Stomach (tissue), 8 donors: ENCODE measurements at regions not wholly inside any gene's neighbourhood (a gene's known extent, or its start where the extent isn't known, plus 50 kb on each side); places are given as distances from the start of the nearest gene placed in this dataset.
"Not testable (repeated sequence)": the region's sequence is repeated elsewhere in the genome, so short reads cannot be mapped to it uniquely, and the experiment has no call there.

Experiments
- DNase-seq, 2 donors: peaks; one replicate each; pipeline versions ENCODE4 v3.0.0 to v3.0.0-alpha.2; 2013 to 2019
- H3K27ac ChIP-seq, 5 donors: fragments of 200-600 bp in 4 of 5; sonication (generic) in 4 of 5; one replicate each; pipeline ENCODE4 v1.5.1; 2013 to 2019; ENCODE audit warnings: mild to moderate bottlenecking in 1 of 5, moderate library complexity in 1 of 5
- H3K27me3 ChIP-seq, 3 donors: fragments of 200-600 bp; sonication (generic); one replicate each; pipeline ENCODE4 v1.5.1; 2017 to 2019; ENCODE audit warnings: mixed run types in 1 of 3
- H3K36me3 ChIP-seq, 4 donors: fragments of 200-600 bp; sonication (generic); 1 replicate in 3 of 4; 2 replicates in 1 of 4; pipeline ENCODE4 v1.5.1; 2016 to 2019
- H3K4me1 ChIP-seq, 4 donors: fragments of 200-600 bp; sonication (generic); one replicate each; pipeline ENCODE4 v1.5.1; 2016 to 2019
- H3K4me3 ChIP-seq, 4 donors: fragments of 200-600 bp; sonication (generic) in 3 of 4; one replicate each; pipeline ENCODE4 v1.5.1; 2016 to 2019; ENCODE audit warnings: mild to moderate bottlenecking in 1 of 4
- H3K9me3 ChIP-seq, 4 donors: fragments of 200-600 bp; sonication (generic); one replicate each; pipeline ENCODE4 v1.5.1; 2016 to 2019
- CTCF ChIP-seq, 7 experiments: fragments of 450-650 bp in 4 of 7; fragments of 200-600 bp in 3 of 7; sonication (generic) in 3 of 7; IDR thresholded peaks; one replicate each; pipeline ENCODE4 v1.5.1; 2016 to 2019; ENCODE audit warnings: antibody characterized with exemption in 7 of 7, control low read depth in 2 of 7, mild to moderate bottlenecking in 1 of 7
- EP300 ChIP-seq: sonication (generic); formaldehyde crosslinking; IDR thresholded peaks from one replicate; pipeline ENCODE4 v1.6.1; 2017; ENCODE audit warnings: antibody characterized with exemption
- POLR2A ChIP-seq, 4 donors: fragments of 450-650 bp; IDR thresholded peaks; one replicate each; pipeline ENCODE4 v1.6.1; 2016; ENCODE audit warnings: antibody characterized with exemption in 4 of 4, control low read depth in 2 of 4, mild to moderate bottlenecking in 1 of 4, moderate library complexity in 1 of 4
- POLR2AphosphoS5 ChIP-seq, 3 donors: sonication (generic); formaldehyde crosslinking; IDR thresholded peaks; one replicate each; pipeline ENCODE4 v1.6.1; 2016; ENCODE audit warnings: antibody characterized with exemption in 3 of 3
- WGBS, 5 donors: extraction: QIAGEN DNeasy Blood & Tissue Kit in 3 of 5; methylation state at CpG; one replicate each; pipeline versions ENCODE4 v1.1.5 to v1.1.7; 2013 to 2018; 5-methylcytosine and 5-hydroxymethylcytosine counted together
- intact Hi-C: fragments of 100-400 bp; cut with DNase I; formaldehyde crosslinking; loops from one replicate; pipeline ENCODE4 v1.15.1; 2023; ENCODE audit warnings: low total_unique reads
- donor health status: healthy with polysubstance abuse.
- donor health status: Bipolar disorder and iron deficiency.
- donor health status: healthy.

DNA sequence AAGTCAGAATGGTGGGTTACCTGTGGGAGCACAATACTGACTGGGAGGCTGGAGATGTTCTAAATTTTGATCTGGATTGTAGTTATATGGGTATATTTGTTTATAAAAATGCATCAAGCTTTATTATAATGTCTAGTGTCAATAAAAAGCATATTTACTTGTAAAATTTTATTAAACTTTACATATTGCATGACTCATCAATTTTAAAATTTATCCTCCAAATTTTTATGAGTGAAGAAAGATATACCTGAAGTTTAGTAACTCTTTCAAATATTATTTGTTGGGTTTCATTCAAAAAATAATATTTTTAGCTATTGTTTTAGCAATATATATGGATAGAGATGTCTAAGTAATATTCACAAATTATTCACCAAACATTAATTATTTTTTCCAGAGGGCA lies 103.0 kb downstream of the ANXA5 start:
- H3K27ac ChIP-seq = no peak overlapping the region
- no peak overlapping the region for H3K4me3 ChIP-seq
- H3K4me1 ChIP-seq = no peaks in the 10 kb centered on the region
- no peak for DNase-seq
- TF ChIP-seq CTCF (IDR thresholded peaks at IDR 0.05) (no peak), EP300 (no peak), POLR2A (IDR thresholded peaks at IDR 0.05) (no peak), POLR2AphosphoS5 (IDR thresholded peaks at IDR 0.05) (no peak)
- H3K27me3 ChIP-seq = no peaks in the 10 kb centered on the region
- H3K9me3 ChIP-seq = peaks cover 0 to 4% (median 0%) of the 10 kb centered on the region in 4 donors
- intact Hi-C loops = no loop called here
- no peaks in the 10 kb centered on the region for H3K36me3 ChIP-seq

DNA sequence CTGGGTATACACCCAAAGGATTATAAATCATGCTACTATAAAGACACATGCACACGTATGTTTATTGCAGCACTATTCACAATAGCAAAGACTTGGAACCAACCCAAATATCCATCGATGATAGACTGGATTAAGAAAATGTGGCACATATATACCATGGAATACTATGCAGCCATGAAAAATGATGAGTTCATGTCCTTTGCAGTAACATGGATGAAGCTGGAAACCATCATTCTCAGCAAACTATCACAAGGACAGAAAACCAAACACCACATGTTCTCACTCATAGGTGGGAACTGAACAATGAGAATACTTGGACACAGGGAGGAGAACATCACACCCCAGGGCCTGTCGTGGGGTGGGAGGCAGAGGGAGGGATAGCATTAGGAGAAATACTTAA lies 104.5 kb downstream of the ANXA5 start:
- H3K36me3 ChIP-seq, H3K4me1 ChIP-seq, DNase-seq, intact Hi-C loops, H3K27ac ChIP-seq, H3K4me3 ChIP-seq, H3K27me3 ChIP-seq, H3K9me3 ChIP-seq: not testable (repeated sequence)
- 59 to 88% (median 74%) methylated on average over 3 of the region's 3 CpGs for WGBS, 5 donors

- intact Hi-C loops = no loop called here
- H3K27me3 ChIP-seq = no peaks in the 10 kb centered on the region
- H3K4me3 ChIP-seq = no peak overlapping the region
- no peaks in the 10 kb centered on the region for H3K9me3 ChIP-seq
- H3K36me3 ChIP-seq = no peaks in the 10 kb centered on the region
- WGBS, 5 donors = 58 to 65% (median 60%) methylated on average over 1 of the region's 1 CpG
- no peaks in the 10 kb centered on the region for H3K4me1 ChIP-seq
- TF ChIP-seq POLR2AphosphoS5 (IDR thresholded peaks at IDR 0.05) (no peak), EP300 (no peak), POLR2A (IDR thresholded peaks at IDR 0.05) (no peak), CTCF (IDR thresholded peaks at IDR 0.05) (no peak)
- no peak for DNase-seq
- H3K27ac ChIP-seq = no peak overlapping the region
These were observed 111.9 kb downstream of the ANXA5 start for GRCh38 chr4:121584836-121585235.

DNA sequence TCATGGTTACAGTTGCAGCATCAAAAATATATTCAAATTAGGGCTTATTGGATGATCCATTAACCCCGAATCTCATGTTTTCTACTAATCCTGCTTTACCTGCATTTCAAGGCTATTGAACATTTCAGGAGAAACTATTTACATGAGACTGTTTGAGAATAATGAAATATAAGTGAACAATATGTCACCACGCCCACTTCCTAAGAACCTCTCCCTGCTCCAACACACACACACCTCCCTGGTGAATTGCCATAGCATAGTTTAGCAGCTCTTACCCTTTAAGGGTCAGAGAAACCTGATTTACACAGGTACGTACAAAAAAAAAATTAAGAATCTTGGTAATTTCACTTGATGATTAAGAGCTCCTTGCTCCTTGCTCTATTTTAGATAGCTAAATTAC lies 113.4 kb downstream of the ANXA5 start:
- DNase-seq = no peak
- Histone ChIP-seq H3K27ac (no peak overlapping the region), H3K27me3 (no peaks in the 10 kb centered on the region), H3K9me3 (no peaks in the 10 kb centered on the region), H3K4me3 (no peak overlapping the region), H3K36me3 (no peaks in the 10 kb centered on the region), H3K4me1 (no peaks in the 10 kb centered on the region)
- WGBS, 5 donors = 54 to 67% (median 56%) methylated on average over 3 of the region's 3 CpGs
- TF ChIP-seq POLR2AphosphoS5 (IDR thresholded peaks at IDR 0.05) (no peak), CTCF (IDR thresholded peaks at IDR 0.05) (no peak), POLR2A (IDR thresholded peaks at IDR 0.05) (no peak), EP300 (no peak)
- intact Hi-C loops = no loop called here

- no peak for DNase-seq
- Histone ChIP-seq H3K27me3 (no peaks in the 10 kb centered on the region), H3K9me3 (no peaks in the 10 kb centered on the region), H3K4me3 (no peak overlapping the region), H3K36me3 (no peaks in the 10 kb centered on the region), H3K27ac (no peak overlapping the region), H3K4me1 (no peaks in the 10 kb centered on the region)
- intact Hi-C loops = no loop called here
- TF ChIP-seq POLR2A (IDR thresholded peaks at IDR 0.05) = no peak
- no peak for TF ChIP-seq CTCF (IDR thresholded peaks at IDR 0.05)
- TF ChIP-seq EP300 = no peak
- TF ChIP-seq POLR2AphosphoS5 (IDR thresholded peaks at IDR 0.05) = no peak
These were observed 114.5 kb downstream of the ANXA5 start for GRCh38 chr4:121582296-121582695.

DNA sequence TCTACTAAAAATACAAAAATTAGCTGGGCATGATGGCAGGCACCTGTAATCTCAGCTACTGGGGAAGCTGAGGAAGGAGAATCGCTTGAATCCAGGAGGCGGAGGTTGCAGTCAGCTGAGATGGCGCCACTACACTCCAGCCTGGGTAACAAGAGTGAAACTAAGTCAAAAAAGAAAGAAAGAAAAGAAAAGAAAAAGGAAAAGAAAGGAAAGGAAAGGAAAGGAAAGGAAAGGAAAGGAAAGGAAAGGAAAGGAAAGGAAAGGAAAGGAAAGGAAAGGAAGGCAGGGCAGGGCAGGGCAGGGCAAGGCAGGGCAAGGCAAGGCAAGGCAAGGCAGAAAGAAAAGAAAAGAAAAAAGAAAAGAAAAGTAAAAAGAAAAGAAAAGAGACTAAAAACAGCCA lies 121.4 kb downstream of the ANXA5 start:
- 90 to 97% (median 94%) methylated on average over 3 of the region's 3 CpGs for WGBS, 5 donors
- H3K27me3 ChIP-seq, H3K36me3 ChIP-seq, intact Hi-C loops, H3K9me3 ChIP-seq, DNase-seq, H3K4me3 ChIP-seq, H3K4me1 ChIP-seq, H3K27ac ChIP-seq: not testable (repeated sequence)
